ENCODE measurements at regions not wholly inside any gene's neighbourhood (a gene's known extent, or its start where the extent isn't known, plus 50 kb on each side); places are given as distances from the start of the nearest gene placed in this dataset.

GRCh38 chr1:219265026-219265515 lies 91.4 kb downstream of the LYPLAL1 start:
- DNase-seq = no peak

GRCh38 chr1:219264561-219264960 lies 90.9 kb downstream of the LYPLAL1 start:
- no peak for DNase-seq

Measured in activated CD4-positive, CD25-positive, alpha-beta regulatory T cell (primary cell).